GM19463 (cell line): ENCODE measurements at regions not wholly inside any gene's neighbourhood (a gene's known extent, or its start where the extent isn't known, plus 50 kb on each side); places are given as distances from the start of the nearest gene placed in this dataset.

ENCODE experiments used
- ATAC-seq: cut with Tn5 transposase; IDR thresholded peaks from one replicate; pipeline ENCODE4 v1.9.1; 2021; ENCODE audit warnings: mild to moderate bottlenecking, moderate library complexity; ENCODE audit not compliant: unreplicated experiment

DNA sequence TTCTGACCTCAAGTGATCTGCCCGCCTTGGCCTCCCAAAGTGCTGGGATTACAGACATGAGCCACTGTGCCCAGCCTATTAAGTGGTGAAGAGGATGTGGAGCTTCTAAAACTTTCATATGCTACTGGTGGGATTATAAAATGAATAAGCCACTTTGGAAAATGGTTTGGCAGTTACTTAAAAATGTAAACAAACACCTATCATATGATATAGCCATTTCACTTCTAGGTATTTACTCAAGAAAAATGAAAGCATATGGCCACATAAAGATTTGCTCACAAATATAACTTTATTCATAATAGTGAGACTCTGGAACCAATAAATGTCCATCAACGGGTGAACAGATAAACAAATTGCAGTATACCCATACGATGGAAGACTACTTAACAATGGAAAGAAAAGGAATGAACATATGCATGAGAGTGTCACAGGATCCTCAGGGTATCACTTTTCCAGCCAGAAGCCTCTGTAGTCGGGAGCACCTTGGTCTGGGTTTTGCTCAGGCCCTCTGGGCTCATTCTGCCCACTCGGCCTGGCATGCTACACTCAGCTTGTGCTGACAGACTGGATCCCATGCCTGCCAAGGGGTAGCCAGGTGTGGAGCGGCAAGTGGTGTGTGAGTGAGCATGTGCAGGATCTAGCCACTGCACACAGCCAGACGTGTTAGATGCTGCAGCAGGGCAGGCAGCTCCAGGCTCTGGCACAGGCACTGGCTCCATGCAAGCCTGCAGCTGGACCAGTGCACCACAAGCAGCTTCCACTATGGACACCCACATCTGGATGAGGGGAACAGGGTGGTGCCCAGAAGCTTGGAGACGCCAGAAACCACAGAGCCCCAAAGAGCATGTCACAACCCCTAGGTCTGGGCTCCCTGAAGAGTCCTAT, 213.2 kb upstream of the DIO3 start:
- no peak for ATAC-seq

DNA sequence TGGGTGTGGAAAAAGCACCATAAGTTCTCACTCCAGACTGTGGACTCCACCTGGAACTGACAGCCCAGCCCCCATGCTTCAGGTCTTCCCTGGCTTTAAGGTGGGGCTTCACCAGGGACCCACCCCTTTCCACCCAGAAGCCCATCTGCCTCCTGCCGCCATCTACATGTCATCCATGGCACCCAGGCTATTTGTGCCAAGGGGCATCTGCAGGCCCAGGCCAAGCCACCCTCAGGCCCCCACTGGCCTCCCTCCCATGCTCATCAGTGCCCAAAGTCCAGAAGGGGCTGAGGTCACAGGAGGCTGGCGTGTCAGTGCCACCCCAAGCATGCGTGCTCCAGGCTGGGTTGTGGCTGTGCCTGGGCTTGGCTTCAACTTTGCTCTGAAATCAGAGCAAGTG, 212.2 kb upstream of the DIO3 start:
- ATAC-seq = no peak

DNA sequence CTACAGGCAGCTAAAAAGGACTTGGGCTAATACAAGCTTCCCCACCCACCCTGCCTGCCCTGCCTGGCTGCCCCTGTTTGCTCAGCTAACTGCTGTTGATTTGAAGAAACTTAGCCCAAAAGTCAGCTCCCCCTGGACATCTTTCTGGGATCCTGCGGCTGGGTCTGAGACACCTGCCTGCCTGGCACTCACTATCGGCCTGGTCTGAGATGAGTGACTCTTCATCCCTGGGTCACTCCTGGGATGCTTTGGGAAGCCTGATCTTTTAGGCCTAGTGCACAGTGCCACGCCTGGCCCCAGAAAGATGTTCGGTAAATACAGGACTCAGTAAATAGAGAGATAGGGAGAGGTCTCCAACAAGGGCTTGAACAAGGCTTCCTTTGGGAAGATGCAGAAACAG, 211.3 kb upstream of the DIO3 start:
- ATAC-seq = no peak

DNA sequence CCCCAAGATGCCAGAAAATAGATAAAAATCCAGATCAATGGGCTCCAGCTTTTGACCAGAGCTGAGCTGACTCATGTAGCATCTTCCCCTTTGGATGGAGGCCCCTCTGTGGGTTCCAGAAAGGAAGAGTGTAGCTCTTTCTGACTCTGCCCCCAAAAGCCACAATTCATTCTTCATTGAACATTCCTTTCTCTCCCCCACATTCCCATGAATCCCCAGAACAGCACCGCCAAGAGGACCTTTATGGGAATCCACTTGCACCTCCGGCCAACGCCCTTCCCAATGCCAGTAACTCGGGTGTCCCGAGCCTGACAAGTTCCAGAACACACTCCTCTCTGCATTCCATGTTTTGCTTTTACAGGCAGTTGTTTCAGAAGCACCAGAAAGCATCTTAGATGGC, 210.6 kb upstream of the DIO3 start:
- ATAC-seq = no peak

DNA sequence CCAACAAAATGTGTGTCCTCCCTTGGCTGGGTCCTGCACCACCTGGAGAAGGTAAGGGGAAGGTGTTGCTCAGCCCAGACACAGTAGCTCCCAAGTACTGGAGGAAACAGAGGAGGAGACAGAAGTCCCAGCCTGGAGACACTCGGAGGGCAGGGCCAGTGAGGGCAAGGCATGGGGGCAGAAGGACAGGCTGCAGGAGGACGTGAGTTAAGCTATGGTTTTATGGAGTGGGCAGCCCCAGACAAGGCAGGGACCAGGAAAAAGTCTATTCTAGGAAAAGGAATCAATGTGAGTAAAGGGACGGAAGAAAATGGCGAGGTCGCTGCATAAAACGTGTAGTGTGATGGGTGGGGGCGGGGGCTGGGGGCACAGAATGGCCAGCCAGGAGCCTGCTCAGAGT, 210.1 kb upstream of the DIO3 start:
- ATAC-seq = no peak

DNA sequence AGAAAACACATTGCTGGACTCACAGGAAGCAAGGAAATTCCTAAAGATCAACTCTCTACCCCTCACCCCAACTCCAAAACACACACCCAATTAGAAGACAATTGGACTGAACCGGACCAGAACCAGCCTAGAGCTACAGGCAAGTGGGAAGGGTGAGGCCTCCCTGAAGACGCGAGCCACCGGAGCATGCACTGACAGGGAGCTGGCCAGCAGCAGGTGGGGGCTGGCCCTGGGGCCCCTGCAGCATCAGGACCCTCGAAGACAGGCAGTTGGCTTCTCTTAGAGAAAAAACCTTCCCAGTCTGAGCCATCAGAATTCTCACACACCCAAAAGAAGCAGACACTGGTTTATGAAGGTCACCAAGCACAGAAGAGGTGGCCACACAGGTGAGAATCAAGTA, 209.5 kb upstream of the DIO3 start:
- no peak for ATAC-seq

DNA sequence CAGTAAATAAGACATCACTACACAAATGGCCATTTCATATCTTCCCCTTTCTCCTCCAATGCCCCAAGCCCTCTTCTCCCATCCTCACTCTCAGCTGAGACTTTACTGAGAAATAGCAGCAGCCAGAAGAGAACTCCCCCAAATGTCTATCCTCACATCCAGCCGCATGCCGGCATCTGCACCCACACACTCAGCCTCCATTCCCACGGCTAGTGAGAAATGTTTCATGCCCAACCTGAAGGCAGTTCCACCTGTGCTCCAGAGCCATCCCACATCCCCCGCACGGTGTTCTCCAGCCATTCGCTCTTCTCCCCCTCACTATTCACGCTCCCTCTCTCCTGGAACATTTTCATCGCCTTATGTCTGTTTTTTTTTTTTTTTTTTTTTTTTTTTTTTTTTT, 208.7 kb upstream of the DIO3 start:
- no peak for ATAC-seq

DNA sequence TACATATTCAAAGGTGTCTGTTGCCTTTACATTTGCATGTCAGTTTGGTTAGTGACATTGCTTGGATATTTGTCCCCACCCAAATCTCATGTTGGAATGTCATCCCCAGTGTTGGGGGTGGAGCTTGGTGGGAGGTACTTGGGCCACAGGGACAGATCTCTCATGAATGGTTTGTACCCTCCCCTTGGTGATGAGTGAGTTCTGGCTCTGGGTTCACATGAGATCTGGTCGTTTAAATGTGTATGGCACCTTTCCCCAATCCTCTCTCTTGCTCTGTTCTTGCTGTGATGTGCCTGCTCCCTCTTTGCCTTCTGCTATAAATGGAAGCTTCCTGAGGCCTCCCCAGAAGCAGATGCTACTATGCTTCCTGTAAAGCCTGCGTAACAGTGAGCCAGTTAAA, 207.9 kb upstream of the DIO3 start:
- no peak for ATAC-seq

DNA sequence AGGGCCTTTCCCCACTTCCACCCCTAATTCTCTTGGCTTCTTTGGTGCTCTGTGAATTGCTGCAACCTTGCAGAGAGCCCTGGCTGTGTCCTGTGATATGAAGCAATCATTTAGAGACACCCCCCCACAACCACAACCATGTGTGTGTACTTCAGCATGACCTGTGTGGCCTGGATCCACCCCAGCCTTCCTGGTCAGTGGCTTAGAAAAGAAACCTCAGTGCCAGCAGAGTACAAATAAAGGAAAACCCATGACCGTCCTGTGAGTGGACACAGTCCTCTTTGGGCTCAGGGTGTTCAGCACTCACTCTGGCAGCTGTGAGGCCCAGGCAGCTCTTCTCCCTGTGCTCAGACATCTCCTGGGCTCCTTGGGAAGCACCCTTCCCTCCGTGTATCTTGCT, 206.6 kb upstream of the DIO3 start:
- ATAC-seq = no peak

DNA sequence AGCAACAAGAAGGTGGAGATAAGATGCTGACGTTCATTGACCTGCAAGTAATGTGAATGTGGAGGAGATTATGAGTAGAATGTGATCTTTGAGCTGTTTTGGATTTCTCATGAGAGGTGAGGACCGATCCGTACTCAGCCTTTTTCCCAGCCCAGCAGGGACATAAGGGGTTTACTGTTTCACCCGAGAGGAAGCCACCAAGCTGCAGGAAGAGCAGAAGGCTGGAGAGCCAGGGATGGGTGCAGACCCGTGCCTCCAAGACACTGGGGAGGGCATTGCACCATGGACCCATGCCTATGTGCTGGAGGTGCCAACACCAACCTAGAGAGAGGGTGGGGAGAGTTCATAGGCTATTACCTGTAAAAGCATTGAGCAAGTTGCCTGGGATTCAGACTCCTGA, 206.0 kb upstream of the DIO3 start:
- ATAC-seq = no peak

DNA sequence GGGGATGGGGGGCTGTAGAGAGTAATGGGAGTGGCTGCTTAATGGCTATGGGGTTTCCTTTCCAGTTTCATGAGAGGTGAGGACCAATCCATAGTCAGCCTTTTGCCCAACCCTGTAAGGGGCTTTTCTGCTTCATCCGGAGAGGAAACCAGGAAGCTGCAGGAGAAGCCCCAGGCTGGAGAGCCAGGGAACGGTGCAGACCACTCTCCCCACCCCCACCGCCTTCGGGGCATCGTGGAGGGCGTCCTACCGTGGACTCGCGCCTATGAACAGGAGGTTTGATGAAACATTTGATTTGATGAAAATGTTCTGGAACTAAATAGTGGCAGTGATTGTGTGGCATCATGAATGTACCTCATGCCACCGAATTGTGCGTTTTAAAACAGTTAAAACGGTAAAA, 204.3 kb upstream of the DIO3 start:
- ATAC-seq = no peak

DNA sequence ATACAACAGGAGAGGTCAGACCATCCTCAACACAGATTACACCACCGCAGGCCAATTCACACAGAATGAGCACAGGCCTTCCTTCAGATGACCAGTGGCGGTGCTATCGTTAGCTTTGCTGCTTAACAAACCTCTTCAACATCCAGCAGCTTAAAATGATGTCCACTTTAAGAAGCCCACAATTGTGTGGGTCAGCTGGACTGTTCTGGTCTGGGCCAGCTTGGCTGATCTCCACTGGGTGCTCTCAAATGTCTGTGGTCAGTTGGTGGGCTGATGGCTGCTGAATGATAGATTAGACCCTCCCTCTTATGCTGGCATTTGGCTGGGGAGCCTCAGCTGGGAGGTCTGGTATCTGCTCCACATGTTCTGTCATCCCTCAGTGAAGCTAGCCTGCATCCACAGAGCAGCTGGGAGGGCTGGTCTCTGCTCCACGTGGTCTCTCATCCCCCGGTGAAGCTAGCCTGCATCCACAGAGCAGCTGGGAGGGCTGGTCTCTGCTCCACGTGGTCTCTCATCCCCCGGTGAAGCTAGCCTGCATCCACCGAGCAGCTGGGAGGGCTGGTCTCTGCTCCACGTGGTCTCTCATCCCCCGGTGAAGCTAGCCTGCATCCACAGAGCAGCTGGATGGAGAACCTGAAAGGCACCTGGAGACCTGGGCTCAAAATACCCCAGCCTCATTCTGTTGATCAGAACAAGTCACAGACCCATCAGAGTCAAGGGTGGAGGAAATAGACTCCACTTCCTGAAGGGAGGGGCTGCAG, 203.6 kb upstream of the DIO3 start:
- no peak for ATAC-seq

DNA sequence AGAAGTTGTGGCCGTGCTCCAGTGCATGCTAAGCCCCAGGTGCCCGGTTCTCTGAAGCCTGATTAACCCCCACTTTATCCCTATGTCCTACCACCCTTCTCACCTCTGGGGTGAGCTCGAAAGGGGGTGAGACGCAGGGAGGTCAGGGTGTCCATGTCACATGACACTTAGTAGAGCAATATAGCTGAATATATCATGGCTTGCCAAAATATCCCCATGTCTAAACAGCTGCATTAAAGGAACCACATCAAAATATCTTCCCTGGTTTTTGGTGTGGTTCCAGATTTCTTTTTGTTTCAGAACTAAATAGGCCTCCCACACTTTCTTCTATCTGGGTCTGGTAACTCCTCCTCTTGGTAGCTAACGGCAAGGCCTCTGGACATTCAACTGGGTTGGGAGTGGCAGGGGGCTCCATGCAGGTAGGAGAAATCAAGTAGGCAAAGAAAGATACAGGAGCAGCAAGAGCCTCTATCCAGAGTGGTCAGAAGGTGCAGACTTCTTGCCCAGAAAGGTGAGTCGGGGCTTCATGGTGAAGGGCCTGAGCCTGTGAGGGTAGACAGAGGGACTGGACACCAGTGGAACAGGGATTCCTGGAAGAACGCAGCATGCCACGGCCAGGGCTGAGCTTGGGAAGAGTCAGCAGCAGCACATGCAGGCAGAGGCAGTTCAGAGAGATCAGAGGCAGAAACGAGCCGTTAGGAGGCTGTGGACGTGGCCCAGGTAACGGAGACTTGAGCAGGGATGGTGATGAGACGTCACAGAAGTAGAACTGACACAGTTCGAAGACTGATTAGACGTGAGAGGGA, 202.8 kb upstream of the DIO3 start:
- no peak for ATAC-seq

DNA sequence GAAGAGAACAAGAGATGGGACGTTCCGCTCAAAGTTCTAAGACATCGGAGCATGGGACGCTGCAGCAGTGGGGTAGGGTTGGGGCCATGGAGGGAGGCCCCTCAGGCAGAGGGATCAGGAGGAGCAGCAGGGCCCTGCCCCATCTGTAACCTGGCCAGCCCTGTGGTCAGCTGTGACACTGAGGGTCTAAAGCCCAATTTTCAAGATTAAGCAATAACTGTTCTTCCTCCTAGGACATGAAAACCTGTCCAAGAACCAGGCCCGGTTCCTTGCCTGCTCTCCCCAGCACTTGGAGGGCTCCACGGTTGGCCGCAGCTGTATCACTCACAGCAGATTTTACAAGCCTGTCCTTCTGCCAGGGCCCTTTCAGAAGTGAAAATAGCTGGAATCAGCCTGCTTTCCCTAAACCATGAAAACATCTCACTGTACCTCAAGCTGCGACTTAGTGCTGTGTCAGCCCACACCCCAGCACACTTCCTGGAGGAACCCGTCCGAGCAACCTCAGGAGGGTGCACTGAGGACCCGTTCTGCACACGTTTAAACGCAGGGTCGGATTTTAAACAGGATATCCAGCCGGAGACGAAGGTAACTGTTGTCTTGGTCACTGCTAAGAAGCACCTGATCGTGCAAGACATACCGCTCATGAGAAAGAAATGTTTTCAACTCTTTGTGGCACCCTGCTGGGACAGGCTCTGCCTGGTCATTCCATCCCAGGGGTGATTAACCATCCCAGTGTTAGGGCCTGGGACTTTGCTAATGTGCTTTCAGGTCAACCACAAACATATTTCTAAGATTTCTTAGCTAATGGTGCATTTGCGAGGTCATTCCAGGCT, 201.9 kb upstream of the DIO3 start:
- no peak for ATAC-seq

DNA sequence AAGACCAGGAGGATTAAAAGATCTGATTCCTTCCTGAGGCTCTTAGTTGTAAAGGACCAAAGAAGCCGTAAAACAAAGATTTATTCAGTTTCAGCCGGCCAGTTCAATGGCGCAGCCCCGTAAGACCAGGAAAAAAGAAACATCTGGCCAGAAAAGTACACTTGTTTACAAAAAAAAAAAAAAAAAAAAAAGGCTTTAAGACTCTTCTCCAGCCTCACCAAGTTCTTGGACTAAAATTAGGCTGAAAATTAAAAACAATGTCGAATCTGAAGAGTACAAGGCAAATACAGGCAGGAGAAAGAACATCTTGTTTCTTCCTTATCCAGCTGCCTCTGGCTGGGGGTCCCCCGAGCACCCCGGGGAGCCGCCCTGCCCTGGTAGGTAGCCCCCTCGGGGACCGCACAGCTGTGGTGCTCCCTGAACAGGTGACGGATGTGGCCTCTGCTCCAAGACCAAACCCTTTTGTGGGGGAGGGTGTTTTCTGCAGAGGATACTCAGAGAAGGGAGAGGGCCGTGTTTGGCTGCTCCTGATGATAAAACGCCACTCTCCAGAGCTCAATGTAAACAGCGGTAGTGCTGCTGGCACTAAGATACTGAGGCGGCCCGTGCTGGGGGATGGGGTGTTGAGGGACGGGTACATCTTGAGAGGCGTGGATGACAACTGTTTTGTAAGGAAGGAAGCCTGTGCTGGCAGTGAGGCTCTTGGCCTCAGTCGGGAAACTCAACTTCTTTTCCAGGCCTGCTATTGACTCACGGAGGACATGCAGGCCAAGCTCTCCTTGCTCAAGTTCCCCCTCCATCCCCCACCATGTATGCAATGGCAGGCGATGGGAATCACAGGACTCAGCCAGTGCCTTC, 201.0 kb upstream of the DIO3 start:
- no peak for ATAC-seq

DNA sequence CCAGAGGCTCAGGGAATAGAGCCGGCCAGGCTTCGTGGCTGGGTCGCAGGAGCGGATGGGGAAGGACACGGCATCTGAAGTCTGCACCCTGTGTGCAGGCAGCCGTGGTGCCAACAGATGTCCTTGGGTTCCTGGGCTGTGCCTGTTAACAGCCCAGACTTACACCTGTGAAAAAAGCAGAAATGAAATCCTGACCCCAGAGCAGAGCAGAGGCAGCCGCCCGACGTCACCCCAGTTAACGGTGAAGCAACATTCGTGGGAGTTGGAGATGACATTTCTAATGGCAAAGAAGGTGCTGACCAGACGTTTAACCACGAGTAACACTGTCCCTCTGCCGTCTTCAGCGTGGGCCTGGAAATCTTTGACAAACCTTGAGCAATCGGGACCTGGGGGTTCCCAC, 200.3 kb upstream of the DIO3 start:
- no peak for ATAC-seq

DNA sequence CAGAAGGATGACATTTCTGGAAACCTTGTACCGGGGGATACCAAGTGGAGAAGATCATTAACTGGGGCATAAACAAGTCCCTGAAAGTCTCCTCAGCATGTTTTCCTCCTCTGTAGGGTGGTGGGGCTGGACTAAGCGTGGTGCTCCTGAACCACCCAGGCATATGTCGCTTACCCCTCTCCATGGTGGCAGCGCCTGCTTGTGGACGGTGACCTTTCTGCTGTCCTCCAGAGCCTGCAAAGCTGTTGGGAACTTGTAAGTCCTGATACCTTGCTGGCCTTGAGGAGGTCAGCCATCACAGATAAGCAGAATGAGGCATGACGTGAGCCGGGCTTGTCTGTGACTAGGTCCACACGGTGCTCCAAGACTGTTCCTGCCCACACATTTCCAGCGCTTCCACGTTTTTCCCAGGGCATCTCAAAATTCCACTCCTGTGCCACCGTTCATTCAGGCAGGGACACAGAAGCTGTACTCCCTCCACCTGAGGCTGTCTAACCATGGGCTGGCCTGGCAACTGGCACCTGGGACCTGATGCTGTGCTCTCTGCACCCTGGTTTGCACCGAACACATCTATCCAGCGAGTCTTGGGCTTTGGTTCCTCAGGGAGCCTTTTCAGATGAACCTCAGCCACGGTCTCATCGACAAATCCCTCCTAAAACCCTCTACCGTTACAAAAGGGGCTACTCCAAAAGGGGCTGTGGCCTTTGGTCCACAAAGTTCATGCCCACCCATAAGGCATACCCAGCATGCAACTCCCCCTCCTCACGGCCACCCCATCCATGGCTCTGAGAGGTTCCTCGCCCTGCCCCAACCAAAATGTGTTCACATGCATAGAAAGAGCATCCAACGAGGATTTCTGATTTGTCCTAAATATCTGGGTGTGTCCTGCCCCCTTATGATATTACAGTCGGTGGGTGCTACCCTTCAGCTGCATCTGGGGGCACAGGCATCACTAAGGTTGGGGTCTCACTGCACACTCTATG, 199.6 kb upstream of the DIO3 start:
- ATAC-seq = no peak

DNA sequence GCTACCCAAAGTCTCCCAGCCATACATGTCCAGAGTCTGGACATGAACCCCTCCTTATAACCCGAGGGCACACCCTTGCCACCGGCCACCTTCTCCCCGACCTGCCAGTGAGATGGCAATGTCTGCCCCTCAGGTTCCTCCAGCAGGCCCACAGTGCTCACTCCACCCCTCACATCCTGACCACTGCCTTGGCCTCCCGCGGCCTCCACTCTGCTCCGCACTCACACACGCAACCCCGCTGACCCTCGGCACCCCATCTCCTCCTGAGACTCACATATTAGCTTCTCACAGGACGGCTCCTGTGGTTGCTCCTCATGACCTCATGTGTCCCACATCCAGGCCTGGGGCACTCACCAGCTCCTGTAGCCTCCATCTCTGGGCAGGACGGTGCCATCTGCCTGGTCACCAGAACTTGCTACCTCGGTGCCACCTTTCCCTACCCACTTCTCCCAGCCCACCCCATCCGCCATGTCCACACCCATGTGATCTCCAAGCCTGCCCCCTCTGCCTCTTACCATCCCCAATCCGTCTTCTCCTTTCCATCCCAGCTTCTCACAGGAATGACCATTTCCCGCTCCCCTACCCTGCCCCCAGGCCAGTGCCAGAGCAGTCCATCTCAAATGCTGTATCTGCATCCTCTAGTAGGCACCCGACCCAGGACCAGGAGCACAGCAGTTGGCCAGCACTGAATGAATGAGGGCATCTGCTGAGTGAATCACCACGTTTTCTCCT, 198.6 kb upstream of the DIO3 start:
- ATAC-seq = no peak
